ENCODE measurements at regions not wholly inside any gene's neighbourhood (a gene's known extent, or its start where the extent isn't known, plus 50 kb on each side); places are given as distances from the start of the nearest gene placed in this dataset.

DNA sequence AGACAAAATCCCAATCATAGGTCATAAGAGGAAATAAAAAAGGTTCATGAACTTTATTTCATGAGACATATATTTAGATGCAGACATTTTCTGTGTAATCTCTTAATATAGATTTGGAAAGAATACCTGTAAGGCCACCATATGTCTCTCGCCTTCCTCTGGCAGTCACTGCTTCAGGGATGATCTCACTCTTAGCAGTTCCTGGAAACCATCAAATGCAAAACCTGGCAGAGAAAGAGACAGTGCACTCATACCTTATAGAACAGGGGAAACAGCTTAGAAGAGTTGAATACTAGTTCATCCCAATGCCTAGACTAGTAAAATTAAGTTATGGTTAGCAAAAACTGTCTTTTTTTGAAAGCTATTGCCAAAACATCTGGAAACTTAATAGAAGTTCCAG is 243.3 kb downstream of the GASK1B start:
- Histone ChIP-seq H3K4me1 (peaks cover 0 to 5% (median 0%) of the 10 kb centered on the region in 9 donors), H3K27me3 (peaks cover 0 to 2% (median 0%) of the 10 kb centered on the region in 7 donors), H3K36me3 (no peaks in the 10 kb centered on the region), H3K27ac (no peak overlapping the region), H3K9me3 (no peaks in the 10 kb centered on the region), H3K4me3 (no peak overlapping the region)
- no peak for TF ChIP-seq CTCF (IDR thresholded peaks at IDR 0.05)
- intact Hi-C loops (cut with DNase I), result no loop called here
- no peak for ATAC-seq
- WGBS, 2 donors, result 73 to 83% methylated on average over 1 of the region's 1 CpG
- DNase-seq, result no peak

DNA sequence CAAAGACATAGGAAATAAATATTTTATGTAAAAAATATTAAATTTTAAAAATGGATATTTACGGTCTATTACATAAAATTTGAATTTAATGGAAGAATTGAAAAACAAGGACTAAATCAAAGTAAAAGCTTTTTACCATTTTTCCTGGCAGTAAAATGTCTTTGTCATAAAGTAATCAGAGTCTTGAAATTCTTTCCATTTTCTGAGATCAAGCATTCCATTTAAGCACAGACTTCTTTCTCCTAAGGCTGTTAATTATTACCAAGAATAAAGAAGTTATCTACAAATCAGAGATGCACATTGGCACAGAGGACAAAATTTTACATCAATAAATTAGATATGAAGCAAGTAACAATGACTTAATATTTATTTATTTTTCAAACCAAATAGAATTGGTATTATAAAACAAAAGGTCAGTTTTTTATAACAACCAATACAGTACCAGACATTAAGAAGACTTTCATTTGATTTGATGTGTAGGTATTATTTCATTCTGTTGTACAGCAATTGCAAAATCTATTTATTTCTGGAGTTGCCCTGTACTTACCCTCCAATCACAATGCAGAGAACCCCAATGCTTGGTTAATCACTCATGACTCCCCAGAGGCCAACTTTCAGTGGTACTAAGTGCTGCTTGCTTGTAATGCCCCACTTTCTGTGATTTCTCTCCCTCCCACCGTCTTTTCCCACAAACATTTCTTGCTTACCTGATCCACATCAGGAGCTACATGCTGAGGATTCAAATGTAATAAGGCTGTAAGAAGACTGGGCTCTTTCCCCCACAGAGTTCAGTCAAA is 254.6 kb downstream of the GASK1B start:
- no peak for TF ChIP-seq CTCF (IDR thresholded peaks at IDR 0.05)
- DNase-seq (no peak), ATAC-seq (no peak)
- Histone ChIP-seq H3K36me3 (no peaks in the 10 kb centered on the region), H3K9me3 (peaks cover 0 to 9% (median 0%) of the 10 kb centered on the region in 11 donors), H3K27ac (no peak overlapping the region), H3K4me1 (no peaks in the 10 kb centered on the region), H3K27me3 (no peaks in the 10 kb centered on the region), H3K4me3 (no peak overlapping the region)
- 84 to 88% methylated on average over 2 of the region's 2 CpGs for whole genome bisulfite sequencing, 2 donors
- intact Hi-C loops (cut with DNase I), result no loop called here

GRCh38 chr4:157912212-157912611 is 260.6 kb downstream of the GASK1B start:
- Histone ChIP-seq H3K27ac (no peak overlapping the region), H3K4me3 (no peak overlapping the region), H3K36me3 (no peaks in the 10 kb centered on the region), H3K9me3 (no peaks in the 10 kb centered on the region), H3K27me3 (no peaks in the 10 kb centered on the region), H3K4me1 (no peaks in the 10 kb centered on the region)
- ATAC-seq (no peak), DNase-seq (no peak)
- TF ChIP-seq CTCF (IDR thresholded peaks at IDR 0.05), result no peak
- intact Hi-C loops (cut with DNase I), result no loop called here
- WGBS, 2 donors, result 78 to 82% methylated on average over 3 of the region's 3 CpGs

- 96 to 97% methylated on average over 1 of the region's 1 CpG for WGBS, 2 donors
- intact Hi-C loops (cut with DNase I), result no loop called here
- Histone ChIP-seq H3K4me3 (no peak overlapping the region), H3K4me1 (no peaks in the 10 kb centered on the region), H3K9me3 (no peaks in the 10 kb centered on the region), H3K36me3 (no peaks in the 10 kb centered on the region), H3K27me3 (no peaks in the 10 kb centered on the region), H3K27ac (no peak overlapping the region)
- TF ChIP-seq CTCF (IDR thresholded peaks at IDR 0.05), result no peak
- ATAC-seq, result no peak
- no peak for DNase-seq
These were observed 261.2 kb downstream of the GASK1B start for GRCh38 chr4:157911662-157912061.
